Hypothalamus (tissue), 51 donors: ENCODE measurements at regions not wholly inside any gene's neighbourhood (a gene's known extent, or its start where the extent isn't known, plus 50 kb on each side); places are given as distances from the start of the nearest gene placed in this dataset.
"Not testable (repeated sequence)": the region's sequence is repeated elsewhere in the genome, so short reads cannot be mapped to it uniquely, and the experiment has no call there.

ENCODE experiments used
- DNase-seq, 51 donors: peaks; one replicate each; lab custom pipeline; 2025; lab: John Stamatoyannopoulos, UW

DNA sequence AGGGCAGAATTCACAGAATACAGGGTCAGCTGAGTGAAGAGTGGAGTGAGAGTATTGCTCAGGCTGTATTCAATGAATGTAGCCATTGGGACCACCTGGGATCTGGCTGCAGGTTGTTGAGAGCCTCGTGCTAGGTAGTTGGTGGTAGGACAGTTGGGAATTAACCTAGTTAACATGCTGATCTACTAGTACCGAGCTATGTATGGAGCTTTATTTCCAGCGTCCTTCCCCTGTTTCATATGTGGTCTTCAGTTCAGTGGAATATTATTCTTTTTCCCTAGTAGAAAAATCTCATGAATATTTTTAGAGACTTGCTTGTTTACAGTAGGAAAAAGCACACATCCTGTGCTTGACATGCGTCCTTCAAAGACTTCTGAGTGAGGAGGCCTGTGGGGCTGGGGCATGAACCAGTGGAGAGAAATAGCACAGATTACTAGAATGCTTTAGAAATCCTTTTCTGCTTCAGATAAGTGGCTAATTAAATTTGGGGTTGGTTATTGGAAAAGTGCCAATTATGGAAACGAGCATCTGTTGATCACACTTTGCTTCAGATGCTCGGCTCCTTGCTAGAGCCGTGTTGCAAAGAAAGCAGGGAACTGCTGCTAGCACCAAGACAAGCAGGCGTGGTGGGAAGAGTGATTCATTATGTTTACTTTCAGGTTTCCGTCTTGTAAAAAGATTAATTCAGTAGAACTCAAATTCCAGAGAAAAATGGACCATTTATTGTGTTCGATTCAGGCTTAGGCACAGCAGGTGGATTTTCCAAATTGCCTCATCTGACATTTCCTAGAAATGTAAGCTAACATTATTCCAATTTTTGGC lies 53.6 kb downstream of the ARF6 start:
- DNase-seq = peak in 5 of 51 donors; percentile 4 to 24 (median 8)

GRCh38 chr14:49947506-49947905 lies 54.6 kb downstream of the ARF6 start:
- DNase-seq = no peak

DNA sequence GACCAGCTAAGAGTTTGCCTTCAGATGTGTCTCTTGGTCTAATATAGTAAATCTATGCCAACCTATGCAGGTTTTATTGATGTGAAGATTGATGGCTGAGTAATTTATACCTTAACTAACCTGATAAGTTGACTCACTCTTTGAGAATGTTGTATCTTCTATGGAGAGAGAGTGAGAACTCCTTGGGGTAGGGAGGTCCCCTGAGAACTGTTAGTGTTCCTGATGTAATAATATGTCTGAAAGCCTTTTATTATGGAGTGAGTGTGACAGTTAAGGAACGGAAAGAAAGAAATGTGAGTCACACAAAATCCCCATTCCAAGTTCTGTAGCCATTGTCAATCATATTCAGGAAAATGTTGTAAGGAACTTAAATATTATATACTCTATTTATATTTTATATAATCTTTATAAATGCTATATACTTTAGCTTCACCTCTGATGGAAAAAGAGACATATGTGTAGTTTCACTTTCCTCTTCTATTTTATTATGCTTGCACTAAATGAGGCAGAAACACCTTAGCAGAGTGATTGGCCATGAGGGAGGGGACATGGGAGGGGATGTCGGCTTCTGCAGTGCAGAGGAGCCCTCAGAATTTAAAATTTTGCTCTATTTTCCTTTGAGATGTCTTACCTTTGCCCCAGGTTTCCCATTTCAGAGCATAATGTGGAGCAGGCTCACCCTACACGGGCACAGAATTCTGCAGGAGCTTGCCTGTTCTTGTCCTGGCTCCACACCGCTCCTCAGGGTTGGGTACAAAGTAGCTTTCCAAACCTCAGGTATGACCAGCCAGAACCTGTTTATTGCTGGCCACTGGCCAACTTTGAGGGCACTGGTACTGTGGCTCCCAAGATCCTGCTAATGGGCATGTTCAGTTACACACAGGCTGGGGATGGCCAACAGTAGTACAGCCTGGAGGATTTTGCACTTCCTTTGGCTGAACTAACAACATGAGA lies 57.7 kb downstream of the ARF6 start:
- no peak for DNase-seq

- DNase-seq = no peak
These were observed 58.3 kb downstream of the ARF6 start for GRCh38 chr14:49951229-49951607.

- DNase-seq = no peak
These were observed 58.9 kb downstream of the ARF6 start for GRCh38 chr14:49951691-49952345.

DNA sequence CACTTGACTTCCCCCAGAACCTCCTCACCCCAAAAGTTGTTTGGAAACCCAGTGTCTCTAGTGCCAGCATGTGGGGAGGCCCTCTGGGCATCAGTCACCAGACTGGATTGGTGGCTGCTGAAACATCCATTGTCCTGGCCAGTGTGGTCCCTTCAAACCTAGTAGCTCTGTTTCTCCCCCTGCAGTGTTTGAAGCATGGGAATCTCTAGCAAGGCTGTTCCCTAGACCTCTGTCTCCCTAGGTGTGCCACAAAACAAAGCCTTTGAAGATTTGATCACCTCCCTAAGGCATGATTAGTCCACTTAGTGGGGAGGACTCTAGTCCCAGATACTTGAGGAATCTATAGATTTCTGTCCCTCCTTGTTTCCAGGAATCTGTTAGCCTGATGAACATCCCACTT lies 60.3 kb downstream of the ARF6 start:
- DNase-seq = no peak

DNA sequence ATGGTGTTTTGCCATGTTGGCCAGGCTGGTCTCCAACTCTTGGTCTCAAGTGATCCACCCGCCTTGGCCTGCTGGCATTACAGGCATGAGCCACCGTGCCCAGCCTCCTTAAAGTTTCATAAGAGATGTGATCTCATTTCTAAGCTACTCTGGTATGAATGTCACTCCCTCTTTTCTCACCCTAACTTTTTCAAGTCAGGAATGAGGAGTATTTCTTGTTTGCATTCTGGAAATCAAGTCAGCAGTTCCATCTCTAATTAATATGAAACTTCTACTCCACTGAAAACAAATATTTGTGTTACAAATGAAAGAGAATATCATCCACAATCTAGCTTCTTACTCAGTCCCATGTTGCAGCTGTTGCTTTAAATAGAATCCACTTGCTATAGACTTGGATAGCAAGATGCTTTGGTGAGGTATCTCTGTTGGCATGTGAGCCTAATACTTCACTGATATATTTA lies 61.3 kb downstream of the ARF6 start:
- DNase-seq = no peak

GRCh38 chr14:49955024-49955423 lies 62.1 kb downstream of the ARF6 start:
- no peak for DNase-seq

DNA sequence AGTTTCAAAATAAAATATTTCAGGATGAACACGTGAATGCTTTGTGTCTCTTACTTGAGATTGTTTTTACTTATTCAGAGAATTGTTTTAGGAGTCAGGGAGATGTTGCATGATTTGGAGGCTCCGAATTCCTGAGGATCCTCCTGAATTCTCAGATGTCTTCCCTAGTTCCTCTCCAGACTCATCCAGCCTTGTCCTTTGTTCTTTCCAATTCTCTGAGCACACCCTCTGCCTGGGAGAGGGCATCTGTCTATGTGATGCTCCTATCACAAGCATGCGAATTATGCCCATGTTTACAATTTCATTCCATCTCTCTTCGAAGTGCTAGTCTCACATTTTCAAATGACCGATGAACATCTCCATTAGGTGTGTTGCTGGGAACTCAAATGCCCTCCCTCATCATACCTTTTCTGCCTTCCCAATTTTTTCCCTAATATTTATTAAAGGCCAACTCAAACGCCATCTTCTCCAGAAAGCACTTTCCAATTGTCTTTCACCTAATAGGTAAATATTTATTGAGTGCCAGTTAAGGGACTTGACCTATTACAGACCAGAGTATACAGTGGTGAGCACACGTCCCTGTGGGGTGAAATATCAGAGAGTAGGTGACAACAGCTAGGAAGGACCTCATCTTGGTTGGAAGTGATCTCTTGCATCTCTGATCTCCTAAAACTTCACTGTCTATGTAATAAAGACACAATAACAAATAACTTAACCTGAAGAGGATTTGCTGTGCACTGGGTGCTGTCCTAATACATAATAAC lies 64.4 kb downstream of the ARF6 start:
- no peak for DNase-seq

DNA sequence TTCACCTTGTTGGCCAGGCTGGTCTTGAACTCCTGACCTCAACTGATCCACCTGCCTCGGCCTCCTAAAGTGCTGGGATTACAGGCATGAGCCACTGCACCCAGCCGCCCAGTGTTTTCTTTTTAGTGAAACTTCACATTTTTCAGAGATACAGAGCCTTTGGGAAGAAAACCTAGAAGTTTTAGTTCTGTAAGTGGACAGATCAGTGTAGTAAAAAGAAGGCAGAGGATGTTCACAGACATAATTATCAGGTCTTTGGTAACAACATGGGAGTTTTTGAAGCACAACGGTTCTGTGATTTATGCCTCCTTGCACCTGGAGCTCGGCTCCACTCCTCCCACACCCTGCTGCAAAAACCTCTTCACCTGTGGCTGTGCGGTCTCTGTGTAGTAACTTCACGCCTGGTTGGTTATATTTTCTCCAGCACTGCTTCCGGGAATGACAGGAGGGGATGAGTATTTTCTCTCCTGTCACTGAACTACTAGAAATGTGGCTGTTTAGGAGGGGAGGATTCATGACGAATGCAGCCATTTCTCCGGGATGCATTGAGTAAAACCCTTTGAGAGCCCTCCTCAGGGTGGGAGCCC lies 67.0 kb downstream of the ARF6 start:
- DNase-seq = no peak

GRCh38 chr14:49960453-49960852 lies 67.6 kb downstream of the ARF6 start:
- DNase-seq = no peak

DNA sequence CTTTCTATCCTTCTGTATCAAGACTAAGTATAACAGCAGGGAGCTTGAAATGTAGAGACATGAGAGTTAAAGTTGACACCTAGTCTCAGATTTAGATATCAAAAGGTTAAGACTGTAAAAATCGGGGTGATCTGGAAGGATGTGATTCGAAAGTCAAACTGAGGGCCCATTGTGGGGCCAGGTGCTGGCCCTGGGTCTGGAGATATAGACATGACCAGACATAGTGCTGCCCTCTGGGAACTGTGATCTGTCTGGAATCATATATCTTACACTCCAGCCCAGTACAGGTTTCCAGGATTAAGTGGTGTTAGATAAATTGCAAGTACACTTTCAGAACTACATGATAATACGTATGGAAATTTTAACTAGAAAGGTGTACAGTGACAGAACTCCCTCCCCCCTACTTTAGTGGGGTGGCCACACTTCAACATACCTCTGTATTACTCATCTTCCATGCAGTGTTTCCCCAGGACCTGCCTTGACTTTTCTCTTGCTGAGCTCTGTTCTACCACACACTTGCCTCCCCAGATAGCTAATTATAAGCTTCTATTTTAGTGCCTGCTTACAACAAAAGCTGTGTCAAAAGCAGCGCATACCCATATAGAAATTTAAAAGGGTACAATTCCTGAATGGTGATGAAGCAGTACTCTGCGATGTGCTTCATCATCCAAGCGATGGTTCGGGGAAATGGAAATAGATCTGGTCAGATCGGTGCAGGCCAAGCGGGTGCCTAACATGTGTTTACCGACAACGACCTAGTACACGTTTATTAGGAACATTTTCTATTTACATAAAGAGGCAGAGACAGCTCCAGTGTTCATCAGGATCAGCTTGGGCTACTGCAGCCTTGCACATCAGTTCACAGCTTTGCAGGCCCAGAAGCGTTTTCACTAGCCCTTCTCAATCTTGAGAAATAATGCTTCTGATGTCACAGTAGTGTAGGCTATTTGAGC lies 68.7 kb downstream of the ARF6 start:
- DNase-seq = peak in 1 of 51 donors; percentile 13

DNA sequence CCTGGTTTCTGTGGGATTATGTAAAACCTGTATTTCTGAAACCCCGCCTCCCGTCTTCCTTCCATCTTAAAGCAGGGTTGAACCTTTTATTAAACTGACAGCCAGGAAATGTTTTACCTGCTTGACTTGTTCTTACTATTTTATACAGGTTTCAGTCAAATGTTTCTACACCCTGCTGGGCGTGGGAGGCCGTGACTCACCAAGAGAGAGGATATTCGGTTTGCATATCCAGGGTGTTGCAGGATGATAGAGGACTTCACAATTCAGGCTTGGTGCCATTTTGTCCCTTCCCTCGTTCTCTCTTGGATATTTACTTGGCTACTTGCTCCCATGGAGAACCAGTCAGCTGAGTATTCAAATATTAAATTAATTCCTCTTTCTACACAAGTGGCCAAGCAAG lies 69.7 kb downstream of the ARF6 start:
- DNase-seq = no peak

DNA sequence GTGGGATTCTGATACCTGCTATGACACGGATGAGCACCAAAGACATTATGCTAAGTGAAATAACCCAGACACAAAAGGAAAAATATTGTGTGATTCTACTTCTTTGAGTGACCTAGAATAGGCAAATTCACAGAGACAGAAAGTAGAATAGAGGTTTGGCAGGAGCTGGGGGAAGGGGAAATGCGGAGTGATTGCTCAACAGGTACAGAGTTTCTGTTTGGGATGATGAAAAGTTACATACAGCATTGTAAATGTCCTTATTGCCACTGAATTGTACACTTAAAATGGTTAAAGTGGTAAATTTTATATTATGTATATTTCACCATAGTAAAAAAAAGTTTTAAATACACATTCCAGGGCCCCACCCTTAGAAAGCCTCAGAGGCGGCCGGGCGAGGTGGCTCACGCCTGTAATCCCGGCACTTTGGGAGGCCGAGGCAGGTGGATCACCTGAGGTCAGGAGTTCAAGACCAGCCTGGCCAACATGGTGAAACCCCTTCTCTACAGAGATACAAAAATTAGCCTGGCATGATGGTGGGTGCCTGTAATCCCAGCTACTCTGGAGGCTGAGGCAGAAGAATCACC lies 72.3 kb downstream of the ARF6 start:
- DNase-seq = not testable (repeated sequence)

DNA sequence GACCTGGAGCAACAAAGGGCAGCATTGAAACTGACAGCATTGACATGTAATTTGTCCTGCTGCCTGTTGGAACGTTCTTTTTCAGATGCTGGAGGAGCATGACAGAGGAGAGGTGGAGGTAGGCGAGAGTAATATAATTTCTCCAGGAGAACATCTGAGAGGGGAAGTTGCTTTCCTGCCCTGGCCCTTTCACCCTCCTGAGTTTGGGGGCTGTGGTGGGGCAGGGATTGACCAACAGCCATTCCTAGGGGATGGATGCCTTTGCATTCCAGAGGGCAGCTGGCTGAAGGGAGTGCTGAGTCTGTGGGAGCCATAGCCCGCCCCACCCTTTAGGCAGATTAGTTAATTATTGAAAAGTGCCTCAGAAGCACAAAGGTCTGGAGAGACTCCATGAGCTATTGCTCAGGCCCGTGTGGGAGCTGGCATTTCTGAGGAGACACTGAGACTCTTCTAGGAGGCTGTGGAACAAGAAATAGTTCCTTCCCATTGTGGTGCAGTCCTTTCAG lies 73.5 kb downstream of the ARF6 start:
- no peak for DNase-seq

DNA sequence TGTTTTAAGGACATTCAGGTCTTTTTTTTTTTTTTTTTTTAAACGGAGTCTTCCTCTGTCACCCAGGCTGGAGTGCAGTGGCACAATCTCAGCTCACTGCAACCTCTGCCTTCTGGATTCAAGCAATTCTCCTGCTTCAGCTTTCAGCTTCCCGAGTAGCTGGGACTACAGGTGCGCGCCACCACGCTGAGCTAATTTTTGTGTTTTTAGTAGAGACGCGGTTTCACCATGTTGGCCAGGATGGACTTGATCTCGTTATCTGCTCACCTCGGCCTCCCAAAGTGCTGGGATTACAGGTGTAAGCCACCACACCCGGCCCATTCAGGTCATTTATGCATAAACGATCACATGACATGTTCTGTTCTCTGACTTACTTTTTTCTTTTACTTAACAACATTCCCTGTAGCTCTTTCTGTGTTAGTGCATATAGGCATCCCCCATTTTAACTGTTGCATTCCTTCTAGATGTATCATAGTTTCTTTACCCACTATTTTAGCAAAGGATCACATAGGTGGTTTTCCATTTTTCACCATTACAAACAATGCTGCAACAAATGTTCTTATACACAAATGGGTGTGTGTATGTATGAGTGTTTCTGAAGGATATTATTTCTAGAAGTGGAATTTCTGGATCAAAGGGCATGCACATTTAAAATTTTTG lies 74.2 kb downstream of the ARF6 start:
- DNase-seq = no peak

GRCh38 chr14:49969961-49970360 lies 77.1 kb downstream of the ARF6 start:
- DNase-seq = no peak
